ENCODE measurements at regions not wholly inside any gene's neighbourhood (a gene's known extent, or its start where the extent isn't known, plus 50 kb on each side); places are given as distances from the start of the nearest gene placed in this dataset.

- ATAC-seq, result no peak
Observed at GRCh38 chr1:239603530-239603929, 217.2 kb downstream of the CHRM3 start.

GRCh38 chr1:239606850-239607400, 220.6 kb downstream of the CHRM3 start:
- Histone ChIP-seq H3K4me3 (no peak overlapping the region), H3K27ac (no peak overlapping the region), H3K4me1 (no peaks in the 10 kb centered on the region), H3K9me3 (no peaks in the 10 kb centered on the region), H3K36me3 (no peaks in the 10 kb centered on the region), H3K27me3 (no peaks in the 10 kb centered on the region)
- WGBS (ENCODE audit: insufficient coverage, low coverage, low lambda C conversion rate, missing lambda C conversion rate), result 20% methylated on average over 2 of the region's 2 CpGs
- DNase-seq, result no peak
- TF ChIP-seq CTCF (IDR thresholded peaks at IDR 0.05) (no peak), POLR2A (IDR thresholded peaks at IDR 0.05) (no peak)
- no peak for ATAC-seq
- intact Hi-C loops (cut with DNase I), result no loop called here

More at GRCh38 chr1:239603530-239603929, 217.2 kb downstream of the CHRM3 start:
- H3K36me3 ChIP-seq, result no peaks in the 10 kb centered on the region
- intact Hi-C loops (cut with DNase I), result no loop called here
- 49% methylated on average over 3 of the region's 3 CpGs for WGBS (ENCODE audit: insufficient coverage, low coverage, low lambda C conversion rate, missing lambda C conversion rate)
- H3K4me1 ChIP-seq, result no peaks in the 10 kb centered on the region
- no peaks in the 10 kb centered on the region for H3K9me3 ChIP-seq
- TF ChIP-seq CTCF (IDR thresholded peaks at IDR 0.05) (no peak), POLR2A (IDR thresholded peaks at IDR 0.05) (no peak)
- DNase-seq, result no peak
- H3K4me3 ChIP-seq, result no peak overlapping the region
- no peaks in the 10 kb centered on the region for H3K27me3 ChIP-seq
- no peak overlapping the region for H3K27ac ChIP-seq

- DNase-seq (no peak), ATAC-seq (no peak)
- Histone ChIP-seq H3K27me3 (no peaks in the 10 kb centered on the region), H3K27ac (no peak overlapping the region), H3K9me3 (no peaks in the 10 kb centered on the region), H3K4me3 (no peak overlapping the region), H3K36me3 (no peaks in the 10 kb centered on the region), H3K4me1 (no peaks in the 10 kb centered on the region)
- intact Hi-C loops (cut with DNase I), result no loop called here
- 67% methylated on average over 6 of the region's 6 CpGs for WGBS (ENCODE audit: insufficient coverage, low coverage, low lambda C conversion rate, missing lambda C conversion rate)
- TF ChIP-seq CTCF (IDR thresholded peaks at IDR 0.05), result no peak
- TF ChIP-seq POLR2A (IDR thresholded peaks at IDR 0.05), result no peak
Observed at GRCh38 chr1:239608469-239608868, 222.1 kb downstream of the CHRM3 start.

- intact Hi-C loops (cut with DNase I), result no loop called here
- Histone ChIP-seq H3K36me3 (no peaks in the 10 kb centered on the region), H3K27me3 (no peaks in the 10 kb centered on the region), H3K27ac (no peak overlapping the region), H3K9me3 (no peaks in the 10 kb centered on the region), H3K4me3 (no peak overlapping the region), H3K4me1 (no peaks in the 10 kb centered on the region)
- ATAC-seq (no peak), DNase-seq (no peak)
- WGBS (ENCODE audit: insufficient coverage, low coverage, low lambda C conversion rate, missing lambda C conversion rate), result 38% methylated on average over 1 of the region's 1 CpG
- TF ChIP-seq POLR2A (IDR thresholded peaks at IDR 0.05) (no peak), CTCF (IDR thresholded peaks at IDR 0.05) (no peak)
Observed at GRCh38 chr1:239612379-239612778, 226.0 kb downstream of the CHRM3 start.

GRCh38 chr1:239616673-239617072, 230.3 kb downstream of the CHRM3 start:
- ATAC-seq (no peak), DNase-seq (no peak)
- no peaks in the 10 kb centered on the region for H3K27me3 ChIP-seq
- H3K4me3 ChIP-seq, result no peak overlapping the region
- no peaks in the 10 kb centered on the region for H3K36me3 ChIP-seq
- TF ChIP-seq POLR2A (IDR thresholded peaks at IDR 0.05), result no peak
- TF ChIP-seq CTCF (IDR thresholded peaks at IDR 0.05), result no peak
- H3K4me1 ChIP-seq, result no peaks in the 10 kb centered on the region
- H3K9me3 ChIP-seq, result no peaks in the 10 kb centered on the region
- intact Hi-C loops (cut with DNase I), result no loop called here
- H3K27ac ChIP-seq, result no peak overlapping the region
- WGBS (ENCODE audit: insufficient coverage, low coverage, low lambda C conversion rate, missing lambda C conversion rate), result 28% methylated on average over 1 of the region's 1 CpG

All from right lobe of liver (tissue), 6 donors.